Stimulated activated CD4-positive, alpha-beta T cell treated with anti-CD3 and anti-CD28 coated beads, Interleukin-15, amount 100 ng/mL, for 1 hour (primary cell): ENCODE measurements at regions not wholly inside any gene's neighbourhood (a gene's known extent, or its start where the extent isn't known, plus 50 kb on each side); places are given as distances from the start of the nearest gene placed in this dataset.

Source experiments
- DNase-seq, 2 donors: peaks; one replicate each; pipeline ENCODE4 v3.0.0-alpha.2; 2020; ENCODE audit warnings: low read depth in 1 of 2, low spot score in 1 of 2

- no peak for DNase-seq
Observed at GRCh38 chr11:80900265-80900664, 1459.4 kb upstream of the TENM4 start.

- no peak for DNase-seq
Observed at GRCh38 chr11:80899381-80899780, 1458.6 kb upstream of the TENM4 start.

- DNase-seq: no peak
Observed at GRCh38 chr11:80898910-80899309, 1458.1 kb upstream of the TENM4 start.

GRCh38 chr11:80886684-80887083 lies 1445.9 kb upstream of the TENM4 start:
- DNase-seq: no peak

- DNase-seq: no peak
Observed at GRCh38 chr11:80873310-80873999, 1432.6 kb upstream of the TENM4 start.

- DNase-seq: no peak
Observed at GRCh38 chr11:80872116-80872728, 1431.4 kb upstream of the TENM4 start.

GRCh38 chr11:80868831-80869230 lies 1428.0 kb upstream of the TENM4 start:
- no peak for DNase-seq

GRCh38 chr11:80862011-80862410 lies 1421.2 kb upstream of the TENM4 start:
- no peak for DNase-seq

- DNase-seq: no peak
Observed at GRCh38 chr11:80861193-80861592, 1420.4 kb upstream of the TENM4 start.

- DNase-seq: no peak
Observed at GRCh38 chr11:80860632-80861031, 1419.8 kb upstream of the TENM4 start.

GRCh38 chr11:80856066-80856465 lies 1415.2 kb upstream of the TENM4 start:
- DNase-seq: no peak

- no peak for DNase-seq
Observed at GRCh38 chr11:80855426-80855825, 1414.6 kb upstream of the TENM4 start.

- DNase-seq: no peak
Observed at GRCh38 chr11:80849253-80849652, 1408.4 kb upstream of the TENM4 start.

GRCh38 chr11:80846979-80847378 lies 1406.1 kb upstream of the TENM4 start:
- DNase-seq: no peak

- DNase-seq: no peak
Observed at GRCh38 chr11:80846442-80846841, 1405.6 kb upstream of the TENM4 start.

GRCh38 chr11:80844110-80844819 lies 1403.4 kb upstream of the TENM4 start:
- DNase-seq: no peak

GRCh38 chr11:80843266-80843974 lies 1402.6 kb upstream of the TENM4 start:
- DNase-seq: no peak

- no peak for DNase-seq
Observed at GRCh38 chr11:80842246-80842645, 1401.4 kb upstream of the TENM4 start.

GRCh38 chr11:80841675-80842074 lies 1400.8 kb upstream of the TENM4 start:
- DNase-seq: no peak

- no peak for DNase-seq
Observed at GRCh38 chr11:80838153-80838552, 1397.3 kb upstream of the TENM4 start.

- DNase-seq: no peak
Observed at GRCh38 chr11:80837051-80837450, 1396.2 kb upstream of the TENM4 start.

GRCh38 chr11:80831374-80831773 lies 1390.5 kb upstream of the TENM4 start:
- DNase-seq: no peak
